NCI-H82 treated with DMSO at 0.1 percent for 48 hours (cell line): ENCODE measurements at regions not wholly inside any gene's neighbourhood (a gene's known extent, or its start where the extent isn't known, plus 50 kb on each side); places are given as distances from the start of the nearest gene placed in this dataset.

Source experiments
- DNase-seq: peaks from one replicate; lab custom pipeline; 2025; ENCODE audit not compliant: unreplicated experiment; lab: John Stamatoyannopoulos, UW

DNA sequence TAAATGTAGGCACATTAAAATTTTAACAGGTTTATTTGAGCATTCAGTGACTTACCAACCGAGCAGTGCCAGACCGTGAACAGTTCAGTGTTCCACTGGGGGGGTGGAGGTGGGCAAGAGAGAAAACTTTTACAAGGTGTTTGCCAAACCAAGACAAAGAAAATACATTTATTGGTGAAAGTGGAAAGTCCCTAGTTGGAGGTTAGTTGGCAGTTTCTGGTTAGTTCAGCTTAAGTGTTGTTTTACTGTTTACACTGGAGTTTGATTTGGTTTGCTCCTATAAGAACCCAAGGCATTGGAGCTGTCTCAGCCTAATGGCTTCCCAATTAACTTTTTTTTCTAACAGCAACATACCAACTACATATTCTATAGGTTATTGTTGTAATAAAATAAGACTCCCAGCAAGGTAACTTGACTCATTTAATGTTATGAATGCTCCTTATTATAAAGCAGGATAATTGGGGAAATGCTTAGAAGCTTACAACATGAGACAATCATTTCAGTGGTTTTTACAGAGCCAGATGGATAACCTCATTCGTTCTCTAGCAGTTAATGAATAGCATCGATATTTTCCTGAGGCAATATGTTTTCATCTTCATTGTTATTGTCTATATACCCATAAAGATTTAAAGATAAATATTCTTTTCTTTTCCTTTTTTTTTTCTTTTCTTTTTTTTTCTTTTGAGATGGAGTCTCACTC is 115.8 kb downstream of the ETNK1 start:
- no peak for DNase-seq

GRCh38 chr12:22743700-22744099 is 118.7 kb downstream of the ETNK1 start:
- DNase-seq: no peak

DNA sequence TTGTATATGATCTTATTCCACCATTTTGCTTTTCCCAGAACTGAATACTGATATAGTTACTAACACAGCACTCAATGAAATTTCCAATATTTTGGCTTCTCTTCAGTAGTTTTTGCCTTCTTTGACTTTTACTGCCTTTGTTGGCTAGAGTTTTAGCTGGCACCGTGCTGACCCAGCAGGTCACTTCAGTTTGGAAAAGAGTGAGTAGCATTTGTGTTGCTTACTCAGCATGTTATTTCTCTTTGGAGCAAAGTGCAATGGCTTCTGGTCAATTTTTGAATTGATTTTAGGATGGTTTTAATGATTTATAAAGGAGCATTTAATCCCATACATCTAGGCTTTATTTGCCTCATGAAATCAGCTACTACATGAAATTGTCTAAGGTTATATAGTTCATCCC is 119.2 kb downstream of the ETNK1 start:
- DNase-seq: no peak

- DNase-seq: no peak
These were observed 121.7 kb downstream of the ETNK1 start for GRCh38 chr12:22746720-22747119.

DNA sequence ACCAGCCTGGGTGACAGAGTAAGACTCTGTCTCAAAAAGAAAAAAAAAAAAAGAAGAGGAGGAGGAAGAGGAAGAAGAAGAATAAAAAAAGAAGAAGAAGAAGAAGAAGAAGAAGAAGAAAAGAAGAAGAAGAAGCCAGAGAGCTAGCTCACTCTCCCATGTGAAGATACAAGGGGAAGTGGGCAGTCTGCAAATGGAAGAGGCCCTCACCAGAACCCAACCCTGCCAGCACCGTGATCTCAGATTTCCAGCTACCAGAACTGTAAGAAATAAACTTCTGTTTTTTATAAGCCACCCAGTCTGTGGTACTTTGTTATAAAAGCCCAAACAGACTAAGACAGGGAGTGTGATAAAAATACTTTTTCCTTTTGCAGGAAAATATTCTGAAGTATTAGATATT is 130.7 kb downstream of the ETNK1 start:
- DNase-seq: no peak

DNA sequence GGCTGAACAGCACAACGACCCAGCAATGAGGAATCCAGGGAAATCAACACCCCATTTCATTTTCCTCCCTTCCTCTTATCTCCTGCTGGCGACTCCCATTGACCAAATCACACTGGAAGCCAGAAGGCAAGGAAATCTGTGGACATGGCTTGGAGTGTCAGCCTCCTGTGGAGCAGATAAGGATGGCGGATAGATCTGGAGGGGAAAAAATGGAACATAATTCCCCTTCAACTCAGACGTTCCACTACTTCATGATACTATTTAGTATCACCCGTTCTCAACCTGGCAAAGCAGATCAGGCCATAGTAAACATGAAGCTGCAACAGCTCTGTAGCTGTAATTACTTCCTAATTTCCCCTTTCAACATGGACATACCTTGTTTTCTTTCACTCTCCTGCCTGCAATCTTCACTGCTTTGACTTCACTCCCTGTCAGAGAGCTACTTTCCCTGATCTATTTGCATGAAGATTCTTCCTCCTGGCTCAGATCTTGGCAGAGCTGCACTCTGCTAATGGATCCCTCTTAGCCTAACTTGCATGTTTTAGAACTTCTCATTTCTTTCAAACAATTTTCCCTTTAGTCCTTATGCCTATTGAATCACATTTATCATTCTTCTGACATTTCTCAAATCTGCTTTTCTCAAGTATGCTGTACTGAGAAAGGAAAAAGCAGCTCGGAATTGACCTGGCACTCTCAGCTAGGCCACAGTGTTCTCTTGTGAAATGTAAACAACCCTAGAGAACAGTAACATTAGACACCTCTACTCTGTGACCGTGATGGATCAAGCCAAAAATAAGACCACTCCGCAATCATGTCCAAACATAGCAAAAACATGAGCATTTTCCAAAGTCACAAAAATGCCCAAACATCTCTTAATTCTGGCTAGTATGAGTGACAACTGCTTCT is 135.1 kb downstream of the ETNK1 start:
- DNase-seq: no peak

- DNase-seq: no peak
These were observed 140.6 kb downstream of the ETNK1 start for GRCh38 chr12:22765421-22766130.

- no peak for DNase-seq
These were observed 142.0 kb downstream of the ETNK1 start for GRCh38 chr12:22766911-22767420.

GRCh38 chr12:22781339-22781738 is 156.4 kb downstream of the ETNK1 start:
- no peak for DNase-seq

DNA sequence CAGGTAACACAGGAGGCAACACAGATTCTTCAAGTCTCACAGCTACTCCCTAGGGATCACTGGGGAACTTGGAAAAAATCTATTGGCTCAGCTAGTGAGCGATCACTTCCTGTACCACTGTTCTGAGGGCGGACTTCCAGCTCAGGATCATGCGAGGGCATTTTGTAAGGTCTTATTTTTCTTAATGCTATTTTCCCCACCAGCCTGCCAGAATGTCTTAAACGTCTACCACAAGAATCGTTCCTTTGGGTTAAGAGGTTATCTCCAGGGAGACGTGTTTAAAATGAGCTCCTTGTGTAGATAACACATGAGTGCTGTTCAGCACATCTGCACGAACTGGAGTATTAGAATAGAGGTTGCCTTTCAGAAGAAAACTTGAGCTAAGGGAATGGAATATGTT is 162.6 kb downstream of the ETNK1 start:
- DNase-seq: no peak

DNA sequence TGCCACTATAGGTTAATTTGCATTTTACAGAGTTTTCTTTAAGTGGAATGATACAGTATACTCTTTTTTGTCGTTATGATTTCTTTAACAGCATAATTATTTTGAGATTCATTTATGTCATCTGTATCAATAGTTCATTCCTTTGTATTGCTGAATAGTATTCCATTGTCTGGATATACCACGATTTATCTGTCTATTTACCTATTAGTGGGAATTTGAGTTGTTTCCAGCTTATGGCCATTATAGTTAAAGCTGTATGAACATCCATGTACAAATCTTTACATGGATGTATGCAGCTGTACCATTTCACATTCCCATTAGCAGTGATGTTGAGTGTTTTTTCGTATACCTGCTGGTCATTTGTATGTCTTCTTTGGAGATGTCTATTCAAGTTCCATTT is 163.9 kb downstream of the ETNK1 start:
- no peak for DNase-seq

DNA sequence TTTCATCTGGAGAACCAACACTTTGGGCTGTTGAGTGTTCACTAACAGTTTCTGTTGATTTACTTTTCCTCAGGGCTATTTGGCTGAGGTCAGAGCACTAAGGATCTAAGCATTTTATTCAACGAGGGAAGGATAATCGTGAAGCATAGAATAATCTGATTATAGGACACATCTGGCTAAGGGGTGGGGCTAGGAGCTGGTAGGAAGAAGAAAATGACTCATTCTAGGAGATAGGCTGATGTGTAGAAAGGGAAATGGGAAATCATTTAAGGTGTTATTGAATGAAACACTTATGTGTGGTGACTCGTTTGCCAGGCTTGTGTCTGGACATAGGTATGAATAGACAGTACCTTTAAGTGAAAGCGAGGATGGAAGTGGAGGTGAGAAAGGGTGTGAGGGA is 167.2 kb downstream of the ETNK1 start:
- no peak for DNase-seq

DNA sequence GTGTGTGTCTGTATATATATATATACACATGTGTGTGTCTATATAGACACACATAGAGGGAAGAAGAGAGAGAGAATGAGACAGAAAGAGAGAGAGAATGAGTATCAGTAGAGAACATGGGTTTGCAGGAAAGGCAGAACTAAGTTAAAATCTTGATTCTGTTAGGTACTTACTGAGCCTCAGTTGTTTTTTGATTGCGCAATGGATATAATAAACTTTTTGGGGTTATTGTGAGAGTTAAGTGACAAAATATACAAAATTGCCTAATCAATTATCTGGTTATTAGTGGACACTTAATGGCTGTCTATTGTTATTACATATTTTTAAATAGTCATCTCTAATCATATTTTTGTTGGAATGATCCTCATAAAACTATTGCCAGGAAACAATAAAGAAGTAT is 169.0 kb downstream of the ETNK1 start:
- no peak for DNase-seq

DNA sequence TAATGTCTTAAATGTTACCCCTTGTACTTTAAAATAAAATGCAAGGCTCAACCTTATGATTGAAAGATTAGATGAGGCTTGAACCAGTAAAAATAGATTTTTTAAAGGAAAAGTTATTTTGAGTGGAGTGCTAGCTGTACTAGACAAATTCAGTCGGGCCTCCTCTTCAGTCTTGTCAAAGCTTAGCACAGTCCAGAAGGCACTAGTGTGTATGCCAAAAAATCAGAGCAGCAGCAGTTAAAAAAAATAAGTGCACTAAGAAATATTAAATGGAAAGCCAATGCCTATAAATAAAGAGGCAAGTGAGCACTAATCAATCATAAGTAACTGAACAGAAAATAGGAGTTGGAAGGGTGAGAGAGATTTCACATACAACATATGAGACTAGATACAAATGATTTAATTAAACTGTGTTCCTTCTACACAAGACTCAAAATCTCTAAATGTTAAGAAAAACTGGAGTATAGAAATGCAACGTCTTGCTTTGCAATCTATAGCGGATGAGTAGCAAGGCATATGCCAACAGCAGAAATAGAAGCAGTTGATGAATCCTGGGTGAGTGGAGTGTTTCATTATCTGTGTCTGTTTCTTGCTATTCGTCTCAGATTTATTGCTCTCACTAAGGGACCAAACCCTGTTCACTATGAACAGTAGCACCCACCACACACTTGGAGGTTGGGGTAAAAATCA is 172.1 kb downstream of the ETNK1 start:
- no peak for DNase-seq

DNA sequence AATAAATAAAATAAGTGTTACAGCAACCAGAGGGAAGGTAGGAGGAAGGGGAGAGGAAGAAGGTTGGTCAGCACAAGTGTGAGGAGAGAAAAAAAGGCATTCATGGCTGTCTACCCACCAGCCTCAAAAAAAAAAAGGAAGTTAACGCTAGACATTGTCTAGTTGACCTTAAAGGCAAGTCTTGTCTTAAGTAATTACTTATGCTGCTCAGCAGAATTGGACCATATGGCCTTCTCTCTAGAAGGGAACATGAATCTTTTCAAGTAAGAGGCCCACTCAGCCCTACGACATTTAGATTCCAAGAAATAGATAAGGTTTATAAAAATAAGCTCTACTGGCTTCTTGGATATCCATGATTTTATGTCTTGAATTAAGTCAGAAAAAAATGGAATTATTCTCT is 172.7 kb downstream of the ETNK1 start:
- DNase-seq: no peak

GRCh38 chr12:22798116-22798515 is 173.1 kb downstream of the ETNK1 start:
- no peak for DNase-seq

DNA sequence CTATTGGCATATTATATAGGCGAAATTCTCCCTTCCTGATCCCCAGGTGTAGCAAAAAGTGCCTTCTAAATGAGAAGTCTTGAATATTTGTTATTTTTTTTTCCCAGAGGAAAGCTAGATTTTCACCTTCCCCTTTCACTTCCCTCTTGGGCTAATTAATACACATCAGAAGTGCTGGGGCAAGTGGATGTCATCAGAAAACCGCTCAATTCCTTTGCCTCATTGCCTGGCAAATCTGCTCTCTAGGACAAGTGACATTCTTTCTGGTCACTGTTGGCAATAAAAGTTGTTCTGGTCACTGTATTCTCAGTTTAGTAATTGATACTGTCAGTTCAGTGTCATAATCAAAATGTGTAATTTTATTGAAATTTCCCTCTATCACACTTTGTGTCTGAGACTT is 174.5 kb downstream of the ETNK1 start:
- DNase-seq: no peak

- DNase-seq: no peak
These were observed 175.4 kb downstream of the ETNK1 start for GRCh38 chr12:22800332-22800731.

- DNase-seq: no peak
These were observed 178.1 kb downstream of the ETNK1 start for GRCh38 chr12:22802883-22803630.

DNA sequence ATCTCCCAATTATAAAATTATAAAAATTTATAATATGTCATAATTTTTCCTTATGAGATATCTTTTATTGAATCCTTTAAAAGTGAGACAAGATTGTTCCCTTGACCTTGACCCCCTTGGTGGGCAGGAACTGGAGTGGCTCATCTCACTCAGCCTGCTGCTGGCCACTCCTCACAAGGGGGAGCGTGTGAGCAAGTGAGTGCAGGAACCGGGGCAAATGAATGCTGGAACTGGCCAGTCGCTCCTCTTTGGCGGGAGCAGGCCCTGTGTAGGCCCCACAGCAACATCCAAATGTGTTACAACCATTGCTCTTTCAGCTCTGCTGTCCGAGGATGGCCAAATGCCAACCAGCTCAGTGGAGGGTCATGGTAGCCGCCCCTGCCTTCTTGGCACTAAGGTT is 178.8 kb downstream of the ETNK1 start:
- no peak for DNase-seq
